DMS 273 (cell line): ENCODE measurements at regions not wholly inside any gene's neighbourhood (a gene's known extent, or its start where the extent isn't known, plus 50 kb on each side); places are given as distances from the start of the nearest gene placed in this dataset.
A peak's percentile ranks its signal among the peaks of the same experiment; 100 is the strongest.
"Not testable (repeated sequence)": the region's sequence is repeated elsewhere in the genome, so short reads cannot be mapped to it uniquely, and the experiment has no call there.

Source experiments
- DNase-seq: peaks from one replicate; lab custom pipeline; 2025; ENCODE audit not compliant: unreplicated experiment; lab: John Stamatoyannopoulos, UW

- DNase-seq: no peak
Observed at GRCh38 chr12:127143020-127143419, 1124.0 kb upstream of the TMEM132C start.

DNA sequence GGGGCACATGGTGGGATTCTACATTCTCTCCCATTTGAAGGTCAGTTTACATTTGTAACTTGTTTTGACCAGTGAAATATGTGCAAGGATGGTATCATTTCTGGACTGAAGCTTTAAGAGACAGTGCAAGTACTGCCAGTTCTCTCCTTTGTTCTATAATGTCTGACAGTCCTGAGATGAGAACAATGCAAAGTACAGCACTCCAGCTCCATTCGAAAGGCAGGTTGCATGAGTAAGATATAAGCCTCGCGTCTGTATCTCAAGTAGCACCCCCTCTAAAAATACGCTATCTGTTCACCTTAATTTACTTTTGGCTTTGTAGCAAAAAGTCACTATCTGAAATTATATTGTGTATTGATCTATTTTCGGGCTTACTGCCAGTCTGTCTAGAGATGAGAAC lies 1122.2 kb upstream of the TMEM132C start:
- DNase-seq: no peak

- no peak for DNase-seq
Observed at GRCh38 chr12:127145241-127145928, 1121.6 kb upstream of the TMEM132C start.

GRCh38 chr12:127145929-127146789 lies 1120.8 kb upstream of the TMEM132C start:
- DNase-seq: no peak

- DNase-seq: no peak
Observed at GRCh38 chr12:127146991-127147718, 1119.8 kb upstream of the TMEM132C start.

GRCh38 chr12:127147724-127148123 lies 1119.2 kb upstream of the TMEM132C start:
- DNase-seq: no peak

- no peak for DNase-seq
Observed at GRCh38 chr12:127148318-127148717, 1118.7 kb upstream of the TMEM132C start.

DNA sequence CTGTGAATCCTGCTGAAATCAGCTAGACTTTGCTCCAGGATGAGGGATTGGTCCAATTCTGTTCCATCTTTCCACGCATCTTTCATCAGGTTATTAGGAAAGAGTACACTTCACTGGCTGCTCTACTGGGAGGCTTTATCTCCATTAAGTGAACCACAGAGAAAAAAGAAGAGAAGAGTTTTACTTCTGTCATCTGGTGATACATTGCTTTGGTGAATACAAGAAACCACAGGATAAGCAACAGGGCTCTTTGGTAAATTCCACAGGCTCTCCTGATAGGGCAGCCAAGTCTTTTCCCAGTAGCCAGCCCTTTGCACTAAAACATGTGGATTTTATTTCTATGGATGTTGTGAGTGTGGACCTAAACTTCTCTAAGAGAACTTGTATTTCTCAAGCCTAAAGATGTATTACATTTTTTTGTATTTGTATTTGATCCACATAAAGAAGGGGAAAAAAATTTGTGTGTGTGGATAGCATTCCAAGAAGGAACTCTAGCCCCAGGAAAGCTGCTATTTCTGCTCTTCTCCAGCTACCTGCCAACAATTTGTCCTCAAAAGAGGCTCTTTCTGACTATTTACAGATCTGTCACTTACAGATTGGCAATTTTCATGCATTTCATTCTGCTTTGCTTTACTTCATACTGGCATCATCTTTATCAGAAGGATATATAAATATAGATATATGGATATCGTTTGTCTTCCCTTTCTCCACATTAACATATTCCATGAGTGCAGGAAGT lies 1117.6 kb upstream of the TMEM132C start:
- DNase-seq: no peak

GRCh38 chr12:127150028-127150427 lies 1116.9 kb upstream of the TMEM132C start:
- DNase-seq: no peak

DNA sequence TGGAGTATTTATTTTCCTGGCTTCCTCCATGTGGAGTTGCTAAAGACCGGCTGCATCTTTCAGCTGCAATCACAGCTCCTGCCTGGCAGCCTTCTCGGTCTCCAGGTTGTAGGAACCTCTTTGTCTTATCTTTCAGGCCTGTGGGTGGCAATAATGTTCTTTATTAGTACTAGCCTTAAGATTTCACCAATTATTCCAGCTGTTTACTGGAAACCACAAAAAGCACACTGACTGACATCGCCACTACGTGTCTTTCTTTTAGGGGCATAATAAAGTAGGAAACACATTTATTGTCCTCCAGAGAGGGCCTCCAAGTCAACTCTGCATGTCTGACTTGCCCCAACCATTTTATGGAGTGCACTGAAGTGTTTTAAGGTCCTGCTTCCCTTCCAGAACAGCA lies 1116.5 kb upstream of the TMEM132C start:
- DNase-seq: no peak

- DNase-seq: no peak
Observed at GRCh38 chr12:127150956-127151355, 1116.0 kb upstream of the TMEM132C start.

DNA sequence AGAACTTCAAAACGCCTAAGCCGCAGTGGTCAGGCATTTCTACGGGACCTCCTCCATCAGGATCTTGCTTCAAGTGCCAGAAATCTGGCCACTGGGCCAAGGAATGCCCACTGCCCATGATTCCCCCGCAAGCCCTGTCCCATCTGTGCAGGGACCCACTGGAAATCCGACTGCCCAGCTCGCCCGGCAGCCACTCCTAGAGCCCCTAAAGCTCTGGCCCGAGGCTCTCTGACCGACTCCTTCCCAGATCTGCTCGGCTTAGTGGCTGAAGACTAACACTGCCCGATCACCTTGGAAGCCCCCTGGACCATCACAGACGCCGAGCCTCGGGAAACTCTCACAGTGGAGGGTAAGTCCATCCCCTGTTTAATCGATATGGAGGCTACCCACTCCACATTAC lies 1113.0 kb upstream of the TMEM132C start:
- no peak for DNase-seq

GRCh38 chr12:127154830-127155229 lies 1112.1 kb upstream of the TMEM132C start:
- not testable (repeated sequence) for DNase-seq

GRCh38 chr12:127155935-127156619 lies 1110.9 kb upstream of the TMEM132C start:
- DNase-seq: not testable (repeated sequence)

DNA sequence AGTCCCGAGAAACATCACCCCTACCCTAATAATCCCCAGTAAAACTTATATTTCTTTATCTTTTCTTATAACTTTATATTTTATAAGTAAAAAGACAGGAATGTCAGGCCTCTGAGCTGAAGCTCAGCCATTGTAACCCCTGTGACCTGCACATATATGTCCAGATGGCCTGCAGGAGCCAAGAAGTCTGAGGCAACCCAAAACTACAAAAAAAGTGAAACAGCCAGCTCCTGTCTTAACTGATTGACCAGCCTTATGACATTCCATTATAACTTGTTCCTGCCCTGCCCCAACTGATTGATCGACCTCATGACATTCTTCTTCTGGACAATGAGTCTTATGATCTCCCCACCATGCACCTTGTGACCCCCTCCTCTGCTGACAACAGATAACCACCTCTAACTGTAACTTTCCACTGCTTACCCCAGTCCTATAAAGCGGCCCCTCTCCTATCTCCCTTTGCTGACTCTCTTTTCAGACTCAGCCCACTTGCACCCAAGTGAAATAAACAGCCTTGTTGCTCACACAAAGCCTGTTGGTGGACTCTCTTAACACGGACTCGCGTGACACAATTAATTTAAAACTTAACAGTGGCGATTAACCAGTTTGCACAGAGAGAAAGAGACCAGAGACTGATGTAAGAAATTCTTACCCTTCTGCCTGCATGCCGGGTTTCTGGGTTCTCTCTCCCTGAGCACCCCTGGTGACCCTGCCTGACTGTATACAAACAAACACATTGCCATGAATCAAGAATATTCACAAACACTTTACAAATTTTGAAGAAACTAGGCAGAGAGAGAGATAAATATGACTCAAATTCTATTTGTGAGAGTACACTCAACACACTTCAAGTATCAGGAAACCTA lies 1109.2 kb upstream of the TMEM132C start:
- not testable (repeated sequence) for DNase-seq

- DNase-seq: no peak
Observed at GRCh38 chr12:127158385-127159061, 1108.4 kb upstream of the TMEM132C start.

DNA sequence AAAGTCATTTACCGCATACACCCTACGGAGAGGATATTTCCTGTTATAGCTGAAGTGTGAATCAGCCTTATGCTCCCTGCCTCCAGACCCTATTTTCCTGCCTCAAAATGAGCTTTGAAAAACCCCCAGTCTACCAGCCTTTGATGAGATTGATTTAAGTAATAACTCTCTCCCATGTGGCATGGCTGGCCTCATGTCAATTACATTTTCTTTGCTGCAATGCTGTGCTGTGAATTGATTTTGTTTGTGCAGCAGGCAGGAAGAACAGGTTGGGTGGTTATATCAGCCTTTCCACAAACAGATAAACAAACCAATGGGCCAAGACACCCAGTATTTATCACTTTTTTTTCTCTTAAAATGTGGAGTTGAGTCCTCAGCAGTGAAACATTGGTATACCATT lies 1105.5 kb upstream of the TMEM132C start:
- no peak for DNase-seq

DNA sequence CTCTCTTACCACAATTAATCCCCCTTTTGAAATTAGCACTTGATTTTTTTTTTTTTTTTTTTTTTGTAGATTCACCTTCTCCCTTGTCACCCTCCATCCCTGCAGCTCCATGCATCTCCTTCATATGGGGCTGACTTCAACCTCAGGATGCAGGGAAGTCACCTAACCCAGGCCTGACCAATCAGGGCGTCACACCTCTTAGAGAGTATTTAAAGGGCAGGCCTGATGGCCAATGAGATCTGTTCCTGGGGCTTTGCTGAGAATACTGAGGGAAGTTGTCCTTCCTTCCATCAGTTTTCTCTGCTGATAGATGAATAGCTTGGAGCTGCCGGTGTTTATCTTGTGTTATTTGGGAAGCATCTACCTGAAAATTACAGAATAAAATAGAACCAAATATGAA lies 1104.7 kb upstream of the TMEM132C start:
- DNase-seq: peak; percentile 0

DNA sequence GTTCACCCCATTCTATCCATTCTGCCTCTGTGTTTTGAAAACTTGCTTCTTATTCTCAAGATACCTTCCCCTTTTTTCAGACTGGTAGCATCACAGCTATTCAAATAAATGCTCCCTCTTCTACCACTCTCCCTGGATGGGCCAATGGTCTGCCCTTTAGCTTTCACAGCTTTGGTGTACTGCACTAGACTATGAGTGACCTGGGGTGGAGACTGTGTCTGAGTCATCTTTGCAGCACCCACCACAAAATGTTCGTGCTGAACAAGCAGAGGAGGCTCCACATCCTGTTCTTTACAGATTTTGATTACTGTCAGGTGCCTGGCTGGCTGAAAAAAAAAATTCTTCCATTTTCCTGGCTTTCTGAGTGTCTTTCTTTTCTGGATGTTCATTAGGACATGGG lies 1104.1 kb upstream of the TMEM132C start:
- no peak for DNase-seq
